H1 (cell line): ENCODE measurements at regions not wholly inside any gene's neighbourhood (a gene's known extent, or its start where the extent isn't known, plus 50 kb on each side); places are given as distances from the start of the nearest gene placed in this dataset.

ENCODE experiments used
- CTCF ChIA-PET: fragments of 300-600 bp; sonication (Branson Sonifier 250); formaldehyde crosslinking; loops from one replicate; lab custom pipeline; 2021; ENCODE audit not compliant: partially characterized antibody; lab: Charles Lee
- POLR2A ChIA-PET: fragments of 300-600 bp; sonication (Branson Sonifier 250); formaldehyde crosslinking; loops from one replicate; lab custom pipeline; 2021; ENCODE audit warnings: inconsistent platforms; ENCODE audit not compliant: partially characterized antibody; lab: Charles Lee
- DNase-seq, 2 experiments: peaks; one replicate each; pipeline versions ENCODE4 v3.0.0 to v3.0.0-alpha.2; 2010 to 2022; ENCODE audit warnings: low spot score in 2 of 2, low read depth in 1 of 2, mixed read lengths in 1 of 2
- FAIRE-seq: peaks from 2 replicates; lab custom pipeline; 2011; peaks lifted over from hg19 to GRCh38; lab: Jason Lieb, UNC
- H2AFZ ChIP-seq: 2 replicates; pipeline ENCODE4 v1.8.1; 2012; ENCODE audit warnings: low read length, inconsistent platforms
- H2AK5ac ChIP-seq: 2 replicates; pipeline ENCODE4 v1.6.1; 2013; ENCODE audit warnings: low read depth, low read length
- H2BK120ac ChIP-seq: replicated peaks from 2 replicates; pipeline ENCODE3; 2013; ENCODE audit warnings: low read depth, low read length, inconsistent platforms
- H2BK12ac ChIP-seq: 2 replicates; pipeline ENCODE4 v1.6.1; 2013; ENCODE audit warnings: low read depth, low read length
- H2BK15ac ChIP-seq: 2 replicates; pipeline ENCODE4 v1.6.1; 2013; ENCODE audit warnings: low read length
- H2BK20ac ChIP-seq: 2 replicates; pipeline ENCODE4 v1.6.1; 2013; ENCODE audit warnings: low read length
- H2BK5ac ChIP-seq: 2 replicates; pipeline ENCODE4 v1.6.1; 2013; ENCODE audit warnings: low read depth, low read length
- H3K14ac ChIP-seq: 2 replicates; pipeline ENCODE4 v1.6.1; 2013; ENCODE audit warnings: inconsistent platforms; ENCODE audit not compliant: insufficient read length
- H3K18ac ChIP-seq: 2 replicates; pipeline ENCODE4 v1.6.1; 2013; ENCODE audit warnings: low read length; ENCODE audit errors: extremely low read depth
- H3K23ac ChIP-seq: 2 replicates; pipeline ENCODE4 v1.6.1; 2013; ENCODE audit warnings: inconsistent platforms; ENCODE audit not compliant: insufficient read length
- H3K23me2 ChIP-seq: 2 replicates; pipeline ENCODE4 v1.6.1; 2013; ENCODE audit warnings: low read depth, low read length
- H3K27ac ChIP-seq: 2 replicates; pipeline ENCODE4 v1.6.1; 2011; ENCODE audit warnings: low read depth, low read length, inconsistent platforms
- H3K27me3 ChIP-seq, 4 experiments: replicated peaks in 1 of 4; 1 replicate in 1 of 4; 2 replicates in 3 of 4; pipeline versions ENCODE4 v1.6.1 to v1.8.1; 2011 to 2013; ENCODE audit warnings: low read length in 3 of 4, mild to moderate bottlenecking in 3 of 4, inconsistent platforms in 2 of 4, mixed read lengths in 2 of 4, moderate library complexity in 1 of 4; ENCODE audit not compliant: control insufficient read depth in 3 of 4, insufficient read depth in 3 of 4; ENCODE audit errors: extremely low read depth in 1 of 4
- H3K36me3 ChIP-seq, 4 experiments: 2 replicates each; pipeline versions ENCODE4 v1.6.1 to v1.8.1; 2011 to 2013; ENCODE audit warnings: mild to moderate bottlenecking in 4 of 4, low read length in 3 of 4, moderate library complexity in 2 of 4, control low read depth in 1 of 4, inconsistent platforms in 1 of 4; ENCODE audit not compliant: insufficient read depth in 4 of 4, control insufficient read depth in 2 of 4
- H3K4ac ChIP-seq: replicated peaks from 2 replicates; pipeline ENCODE3; 2013; ENCODE audit warnings: low read length, low read depth, mixed read lengths, inconsistent platforms; ENCODE audit not compliant: insufficient read length
- H3K4me1 ChIP-seq, 4 experiments: replicated peaks in 1 of 4; 1 replicate in 1 of 4; 2 replicates in 3 of 4; pipeline versions ENCODE4 v1.6.1 to v1.8.1; 2011 to 2013; ENCODE audit warnings: low read length in 3 of 4, inconsistent platforms in 2 of 4, mixed read lengths in 1 of 4; ENCODE audit not compliant: insufficient read depth in 4 of 4, control insufficient read depth in 3 of 4
- H3K4me2 ChIP-seq, 2 experiments: 2 replicates each; pipeline versions ENCODE4 v1.6.1 to v1.8.1; 2011 to 2013; ENCODE audit warnings: low read depth in 2 of 2, low read length in 2 of 2, control low read depth in 1 of 2, inconsistent platforms in 1 of 2, mild to moderate bottlenecking in 1 of 2; ENCODE audit not compliant: insufficient read depth in 1 of 2
- H3K4me3 ChIP-seq, 4 experiments: fragments of 200-600, 300-600 bp in 1 of 4; sonication (generic), shearing (Covaris generic), sonication (Bioruptor Twin) in 1 of 4; 2 replicates each; pipeline versions ENCODE4 v1.5.1 to v1.8.1; 2011 to 2016; ENCODE audit warnings: low read length in 4 of 4, low read depth in 3 of 4, control low read depth in 2 of 4, inconsistent platforms in 2 of 4, mild to moderate bottlenecking in 2 of 4, mixed read lengths in 1 of 4, moderate library complexity in 1 of 4; ENCODE audit not compliant: insufficient read depth in 2 of 4; ENCODE audit errors: extremely low read depth in 1 of 4
- H3K56ac ChIP-seq: replicated peaks from 2 replicates; pipeline ENCODE3; 2013; ENCODE audit warnings: low read depth, mild to moderate bottlenecking, mixed read lengths, low read length, inconsistent platforms; ENCODE audit not compliant: insufficient read length
- H3K79me1 ChIP-seq: 2 replicates; pipeline ENCODE4 v1.6.1; 2013; ENCODE audit warnings: low read depth, low read length, control low read depth
- H3K79me2 ChIP-seq, 2 experiments: 2 replicates each; pipeline versions ENCODE4 v1.6.1 to v1.8.1; 2012 to 2013; ENCODE audit warnings: low read length in 2 of 2, mild to moderate bottlenecking in 2 of 2, inconsistent platforms in 1 of 2; ENCODE audit not compliant: insufficient read depth in 2 of 2, control insufficient read depth in 1 of 2
- H3K9ac ChIP-seq, 4 experiments: replicated peaks in 1 of 4; 1 replicate in 1 of 4; 2 replicates in 3 of 4; pipeline versions ENCODE4 v1.6.1 to v1.8.1; 2011 to 2013; ENCODE audit warnings: low read depth in 3 of 4, low read length in 3 of 4, control low read depth in 2 of 4, mild to moderate bottlenecking in 2 of 4, moderate library complexity in 2 of 4, inconsistent platforms in 1 of 4; ENCODE audit errors: extremely low read depth in 1 of 4
- H3K9me3 ChIP-seq, 2 experiments: 2 replicates each; pipeline versions ENCODE4 v1.6.1 to v1.8.1; 2012 to 2013; ENCODE audit warnings: mild to moderate bottlenecking in 2 of 2, moderate library complexity in 2 of 2, control low read depth in 1 of 2, inconsistent platforms in 1 of 2, low read depth in 1 of 2, low read length in 1 of 2, mixed read lengths in 1 of 2; ENCODE audit not compliant: insufficient read depth in 2 of 2
- H4K20me1 ChIP-seq, 2 experiments: replicated peaks in 1 of 2; 2 replicates each; pipeline versions ENCODE3 to v1.8.1; 2011 to 2013; ENCODE audit warnings: inconsistent platforms in 2 of 2, low read length in 2 of 2, mild to moderate bottlenecking in 1 of 2; ENCODE audit not compliant: insufficient read depth in 2 of 2, control insufficient read depth in 1 of 2
- H4K5ac ChIP-seq: 2 replicates; pipeline ENCODE4 v1.6.1; 2013; ENCODE audit warnings: low read length, low read depth, mixed read lengths, inconsistent platforms; ENCODE audit not compliant: insufficient read length
- H4K8ac ChIP-seq: 2 replicates; pipeline ENCODE4 v1.8.0; 2013; ENCODE audit warnings: mild to moderate bottlenecking, moderate library complexity, low read length, inconsistent platforms; ENCODE audit not compliant: insufficient read depth; ENCODE audit errors: extremely low read depth
- H4K91ac ChIP-seq: replicated peaks from 2 replicates; pipeline ENCODE3; 2013; ENCODE audit warnings: low read length, mixed read lengths, inconsistent platforms; ENCODE audit not compliant: insufficient read length
- BCL11A ChIP-seq, 2 experiments: IDR thresholded peaks; one replicate each; pipeline ENCODE4 v1.6.1; 2011; ENCODE audit warnings: low read depth in 2 of 2, low read length in 2 of 2, mild to moderate bottlenecking in 2 of 2
- CTCF ChIP-seq, 3 experiments: IDR thresholded peaks; 1 replicate in 2 of 3; 2 replicates in 1 of 3; pipeline versions ENCODE4 v1.5.1 to v1.6.1; 2011; ENCODE audit warnings: low read length in 3 of 3, mild to moderate bottlenecking in 3 of 3, inconsistent platforms in 2 of 3, low read depth in 1 of 3, moderate library complexity in 1 of 3; ENCODE audit not compliant: insufficient read depth in 1 of 3; ENCODE audit errors: control extremely low read depth in 1 of 3
- EGR1 ChIP-seq: IDR thresholded peaks from 2 replicates; pipeline ENCODE4 v1.6.1; 2011; ENCODE audit warnings: low read depth, low read length, borderline replicate concordance
- EZH2 ChIP-seq: fragments of 200-600 bp; sonication (generic); IDR thresholded peaks from 2 replicates; pipeline ENCODE4 v1.7.1; 2012; ENCODE audit warnings: low read depth, mild to moderate bottlenecking, moderate library complexity, low read length, inconsistent platforms; ENCODE audit not compliant: severe bottlenecking
- FOSL1 ChIP-seq: IDR thresholded peaks from 2 replicates; pipeline ENCODE4 v1.6.1; 2011; ENCODE audit warnings: mild to moderate bottlenecking, low read depth, low read length, moderate library complexity; ENCODE audit not compliant: insufficient read depth
- GABPA ChIP-seq: IDR thresholded peaks from 2 replicates; pipeline ENCODE4 v1.6.1; 2011; ENCODE audit warnings: mild to moderate bottlenecking, low read length, moderate library complexity, borderline replicate concordance; ENCODE audit not compliant: insufficient read depth
- JUND ChIP-seq: IDR thresholded peaks from 2 replicates; pipeline ENCODE4 v1.6.1; 2011; ENCODE audit warnings: mild to moderate bottlenecking, improper control_type of control experiment, low read length
- MAFK ChIP-seq: IDR thresholded peaks from 2 replicates; pipeline ENCODE4 v1.6.1; 2012; ENCODE audit warnings: low read depth, mild to moderate bottlenecking, improper control_type of control experiment, low read length
- NRF1 ChIP-seq: IDR thresholded peaks from 2 replicates; pipeline ENCODE4 v1.6.1; 2011; ENCODE audit warnings: mild to moderate bottlenecking, low read depth, low read length, improper control_type of control experiment
- SIN3A ChIP-seq, 2 experiments: IDR thresholded peaks in 1 of 2; conservative IDR thresholded peaks in 1 of 2; 2 replicates each; pipeline ENCODE4 v1.6.1; 2011 to 2012; ENCODE audit warnings: low read length in 2 of 2, improper control_type of control experiment in 1 of 2, low read depth in 1 of 2, mild to moderate bottlenecking in 1 of 2
- SIX5 ChIP-seq: IDR thresholded peaks from 2 replicates; pipeline ENCODE4 v1.6.1; 2011; ENCODE audit warnings: mild to moderate bottlenecking, low read depth, low read length
- TBP ChIP-seq: IDR thresholded peaks from 2 replicates; pipeline ENCODE4 v1.6.1; 2011; ENCODE audit warnings: low read depth, low read length, improper control_type of control experiment
- TEAD4 ChIP-seq: IDR thresholded peaks from 2 replicates; pipeline ENCODE4 v1.6.1; 2012; ENCODE audit warnings: low read depth, low read length, inconsistent platforms, mixed read lengths
- WGBS, 2 experiments: shearing (Covaris generic) in 1 of 2; methylation state at CpG; one replicate each; pipeline versions ENCODE4 v1.1.6 to v1.1.7; 2013 to 2015; ENCODE audit warnings: low lambda C conversion rate in 2 of 2, mixed read lengths in 2 of 2, inconsistent platforms in 1 of 2, low coverage in 1 of 2, missing lambda C conversion rate in 1 of 2; ENCODE audit not compliant: insufficient replicate concordance in 2 of 2, insufficient coverage in 1 of 2, insufficient read length in 1 of 2; ENCODE audit errors: extremely low coverage in 1 of 2, missing lambda C conversion rate in 1 of 2; 5-methylcytosine and 5-hydroxymethylcytosine counted together

GRCh38 chr7:54885285-54885684 is 126.3 kb upstream of the SEC61G start:
- Histone ChIP-seq H2BK12ac (no peak overlapping the region), H3K79me1 (no peaks in the 10 kb centered on the region), H3K23me2 (peaks cover 7% of the 10 kb centered on the region), H3K9me3 (no peaks in the 10 kb centered on the region), H3K9ac (no peak overlapping the region), H3K4me2 (no peak overlapping the region), H3K27ac (no peak overlapping the region), H3K4ac (no peak overlapping the region), H2AFZ (no peak overlapping the region), H3K36me3 (no peaks in the 10 kb centered on the region), H3K27me3 (peaks cover 1 to 6% (median 3%) of the 10 kb centered on the region in 4 experiments; a peak in 3 of 7 replicates), H3K4me3 (no peak overlapping the region), H4K8ac (no peak overlapping the region), H3K56ac (no peak overlapping the region), H2BK20ac (no peak overlapping the region), H3K79me2 (no peaks in the 10 kb centered on the region), H2BK120ac (no peak overlapping the region), H3K14ac (no peak overlapping the region), H3K18ac (no peak overlapping the region), H2BK5ac (no peak overlapping the region), H3K4me1 (peaks cover 0 to 3% (median 1%) of the 10 kb centered on the region in 4 experiments; a peak in 5 of 7 replicates), H4K5ac (no peak overlapping the region), H4K20me1 (no peaks in the 10 kb centered on the region), H4K91ac (no peak overlapping the region), H2AK5ac (no peak overlapping the region), H2BK15ac (no peak overlapping the region), H3K23ac (no peak overlapping the region)
- ChIA-PET POLR2A (no interaction called here), CTCF (no interaction called here)
- DNase-seq (no peak), FAIRE-seq (no peak)
- 100% methylated on average over 1 of the region's 1 CpG; no CpG with 5 or more reads in 1 of the 2 experiments for WGBS, 2 experiments
- TF ChIP-seq MAFK (no peak), EZH2 (no peak), BCL11A (IDR thresholded peaks at IDR 0.05; ENCODE audit: low read depth in 2 of 2, low read length in 2 of 2) (no peak), TEAD4 (no peak), GABPA (no peak), EGR1 (no peak), NRF1 (no peak), SIX5 (no peak), JUND (no peak), TBP (no peak), SIN3A (conservative IDR thresholded peaks at IDR 0.05 in 1 of 2, IDR thresholded peaks at IDR 0.05 in 1 of 2; ENCODE audit: low read depth in 1 of 2, low read length in 2 of 2) (no peak), CTCF (IDR thresholded peaks at IDR 0.05; ENCODE audit: control extremely low read depth in 1 of 3, insufficient read depth in 1 of 3, low read depth in 1 of 3, low read length in 3 of 3) (no peak), FOSL1 (no peak)
